C1 segment of cervical spinal cord (tissue), 14 donors: ENCODE measurements at regions not wholly inside any gene's neighbourhood (a gene's known extent, or its start where the extent isn't known, plus 50 kb on each side); places are given as distances from the start of the nearest gene placed in this dataset.

Experiments
- DNase-seq, 14 donors: peaks; one replicate each; lab custom pipeline; 2025; lab: John Stamatoyannopoulos, UW

- peak in 4 of 14 donors; percentile 15 to 87 (median 36) for DNase-seq
These were observed 177.7 kb upstream of the PPARGC1A start for GRCh38 chr4:24067367-24068193.

- DNase-seq, result no peak
These were observed 176.1 kb upstream of the PPARGC1A start for GRCh38 chr4:24065974-24066373.

GRCh38 chr4:24063731-24064130, 173.9 kb upstream of the PPARGC1A start:
- DNase-seq, result peak in 1 of 14 donors; percentile 40

DNA sequence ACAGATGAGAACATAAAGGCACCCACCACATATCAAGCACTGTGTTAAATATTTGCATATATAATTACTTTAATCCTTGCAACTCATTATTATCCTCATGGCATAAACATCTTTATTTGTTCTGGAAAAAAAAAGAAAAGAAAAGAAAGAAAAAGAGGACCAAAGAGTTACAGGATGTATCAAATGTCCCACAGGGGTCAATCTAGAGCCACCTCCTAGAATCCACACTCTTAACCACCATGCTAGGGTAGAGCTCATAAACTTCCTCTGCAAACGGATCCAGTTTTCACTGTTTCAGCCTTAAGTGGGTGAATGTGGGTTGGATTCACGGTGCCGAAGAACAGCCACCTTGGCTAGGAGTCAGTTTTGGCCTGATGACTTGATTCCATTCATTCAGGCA, 171.1 kb upstream of the PPARGC1A start:
- DNase-seq, result no peak

GRCh38 chr4:24059839-24060238, 170.0 kb upstream of the PPARGC1A start:
- no peak for DNase-seq

- DNase-seq, result no peak
These were observed 168.2 kb upstream of the PPARGC1A start for GRCh38 chr4:24057915-24058559.

DNA sequence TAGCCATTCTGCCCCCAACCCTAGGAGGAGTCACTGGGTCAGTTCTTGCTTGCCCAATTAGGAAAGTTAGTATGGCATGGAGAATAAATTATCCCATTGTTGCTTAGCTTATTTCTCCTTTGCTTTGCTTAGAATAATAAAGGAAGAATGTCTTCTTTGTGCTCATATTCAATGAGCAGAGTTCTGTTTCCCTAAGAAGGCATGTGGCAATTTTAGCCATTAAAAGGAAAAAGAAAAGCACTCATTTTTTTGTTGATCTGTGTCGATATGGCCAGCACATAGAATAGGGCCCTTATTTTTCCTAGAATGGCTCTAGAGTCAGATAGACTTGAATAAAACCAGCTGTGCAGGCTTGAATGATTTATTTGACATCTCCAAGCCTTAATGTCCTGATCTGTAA, 166.4 kb upstream of the PPARGC1A start:
- no peak for DNase-seq

GRCh38 chr4:24055623-24056022, 165.8 kb upstream of the PPARGC1A start:
- DNase-seq, result no peak

- DNase-seq, result no peak
These were observed 165.1 kb upstream of the PPARGC1A start for GRCh38 chr4:24054910-24055309.

DNA sequence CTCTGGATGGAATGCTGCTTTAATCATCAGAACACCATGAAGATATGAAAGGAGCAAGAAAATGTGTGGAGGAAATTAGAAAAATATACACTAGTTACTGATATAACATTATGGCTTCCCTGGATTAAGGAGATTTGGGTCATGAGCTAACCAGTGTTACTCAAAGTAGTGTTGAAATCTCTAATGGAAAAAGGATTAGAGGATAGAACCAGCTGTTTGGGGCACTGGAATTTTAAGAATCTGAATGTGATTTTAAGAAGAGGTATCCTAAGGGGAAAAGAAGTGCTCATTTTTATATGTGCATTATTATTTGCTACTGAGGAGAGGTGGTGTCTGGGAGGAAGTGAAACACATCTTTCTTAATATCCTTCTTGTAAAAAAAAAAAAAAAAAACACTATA, 164.1 kb upstream of the PPARGC1A start:
- no peak for DNase-seq

GRCh38 chr4:24044610-24045589, 155.1 kb upstream of the PPARGC1A start:
- DNase-seq, result no peak

- no peak for DNase-seq
These were observed 152.2 kb upstream of the PPARGC1A start for GRCh38 chr4:24042094-24042493.

DNA sequence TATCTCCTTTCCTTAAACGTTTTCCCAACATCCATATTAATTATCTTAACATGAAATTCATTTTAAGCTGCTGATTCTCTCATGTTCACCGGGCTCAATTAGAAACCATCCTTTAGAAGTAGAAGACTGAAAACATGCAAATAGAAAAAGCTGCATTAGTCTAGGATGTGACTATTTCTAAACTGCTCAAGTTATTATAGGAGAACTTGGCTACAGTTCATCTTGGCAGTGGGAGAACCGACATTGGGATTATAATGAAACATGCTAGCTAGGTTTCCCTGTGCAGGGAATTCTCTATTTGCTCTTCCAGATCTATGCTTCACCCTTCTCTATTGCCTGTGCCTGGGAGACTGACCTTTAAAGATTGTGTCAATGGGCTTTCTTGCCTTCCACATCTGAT, 151.0 kb upstream of the PPARGC1A start:
- no peak for DNase-seq

GRCh38 chr4:24033626-24034025, 143.8 kb upstream of the PPARGC1A start:
- DNase-seq, result no peak

- no peak for DNase-seq
These were observed 142.6 kb upstream of the PPARGC1A start for GRCh38 chr4:24032371-24032989.

DNA sequence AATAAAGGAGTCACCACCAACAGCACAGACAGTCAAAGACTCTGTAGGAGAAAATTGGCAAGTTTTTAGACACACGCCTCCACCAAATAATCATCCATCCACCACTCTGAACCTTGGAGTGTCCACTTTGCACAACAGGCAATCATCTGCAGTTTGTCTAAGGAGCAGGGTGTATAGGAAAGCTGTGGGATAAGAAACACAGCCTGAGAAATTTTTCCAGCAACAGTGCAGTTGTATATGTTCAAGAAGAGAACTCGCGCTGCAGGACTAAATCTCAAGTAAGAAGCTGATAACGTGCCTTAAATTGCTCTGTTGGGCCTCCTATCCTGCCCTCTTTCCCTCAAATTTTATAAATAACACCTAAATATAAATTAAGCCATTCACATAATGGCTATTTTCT, 136.7 kb upstream of the PPARGC1A start:
- DNase-seq, result no peak

DNA sequence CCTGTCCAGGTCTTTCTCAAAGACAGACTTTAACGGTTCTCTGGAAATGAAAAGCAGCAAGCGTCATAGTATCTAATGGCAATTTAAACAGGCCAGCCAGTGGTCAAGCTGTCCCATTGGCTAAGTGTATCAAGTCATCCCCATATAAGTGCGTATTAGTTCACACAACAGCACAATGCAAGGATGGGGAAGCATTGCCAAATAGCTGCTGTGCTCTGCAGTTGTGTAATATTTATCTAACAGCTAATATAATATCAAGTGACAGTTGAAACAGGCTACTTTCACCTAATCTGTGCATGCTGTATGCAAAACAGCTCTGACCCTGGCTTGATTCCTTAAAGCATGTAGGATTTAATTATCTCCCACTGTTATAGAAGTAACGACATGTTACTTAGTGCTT, 134.8 kb upstream of the PPARGC1A start:
- DNase-seq, result no peak

DNA sequence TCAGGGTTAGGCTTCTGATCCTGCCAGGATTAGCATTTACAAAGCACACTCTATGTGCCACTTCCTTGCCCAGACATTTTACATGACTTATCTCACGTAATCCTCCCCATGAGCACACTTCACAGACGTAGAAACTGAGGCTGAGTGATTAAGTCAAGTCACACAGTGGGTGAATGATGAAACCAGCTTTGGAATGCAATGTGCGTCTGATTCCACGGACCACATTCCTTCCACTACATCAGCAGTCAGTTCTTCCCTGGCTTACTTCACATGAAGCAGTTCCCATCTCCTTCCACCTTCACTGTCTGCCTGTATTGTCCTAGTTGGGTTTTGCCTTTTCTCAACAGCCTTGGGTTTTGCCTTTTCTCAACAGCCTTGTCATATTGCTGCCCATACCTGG, 134.3 kb upstream of the PPARGC1A start:
- no peak for DNase-seq

DNA sequence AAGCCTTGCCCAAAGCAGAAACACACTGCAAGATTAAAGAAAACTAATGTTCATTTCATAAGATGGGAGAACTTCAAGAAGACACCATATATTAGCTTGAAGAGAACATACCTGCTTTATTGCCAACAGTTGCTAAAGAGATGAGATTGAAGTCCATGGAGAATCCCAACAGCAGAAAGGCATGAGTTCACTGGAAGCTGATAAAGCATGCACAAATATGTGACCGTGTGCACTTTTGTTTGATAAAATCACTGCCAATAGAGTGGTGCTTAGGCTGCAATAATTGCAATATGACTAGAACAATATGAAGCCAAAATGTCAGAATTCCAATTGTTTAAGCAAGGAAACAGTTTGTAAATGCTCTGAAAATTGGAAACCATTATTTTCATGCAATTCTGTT, 125.9 kb upstream of the PPARGC1A start:
- DNase-seq, result no peak

- DNase-seq, result peak in 1 of 14 donors; percentile 5
These were observed 124.0 kb upstream of the PPARGC1A start for GRCh38 chr4:24013668-24014422.

DNA sequence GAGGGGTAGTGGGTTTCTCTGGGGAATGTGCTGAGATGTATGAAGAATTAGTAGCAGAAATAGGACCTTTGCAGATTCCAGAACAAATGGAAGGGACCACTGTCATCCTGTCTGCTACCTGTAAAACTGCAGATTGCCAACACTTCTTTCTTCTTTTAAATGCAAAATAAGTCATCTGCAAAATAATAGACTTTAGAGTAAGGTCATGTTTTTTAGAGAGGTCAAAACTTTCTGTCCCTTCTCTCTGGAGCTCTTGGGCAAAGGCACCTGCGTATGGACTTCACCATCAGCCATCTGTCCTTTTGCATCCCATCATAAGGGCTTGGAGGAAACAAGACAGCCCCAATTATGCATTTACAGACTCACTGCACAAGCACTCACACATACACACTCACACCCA, 121.1 kb upstream of the PPARGC1A start:
- DNase-seq, result no peak
